ENCODE measurements at regions not wholly inside any gene's neighbourhood (a gene's known extent, or its start where the extent isn't known, plus 50 kb on each side); places are given as distances from the start of the nearest gene placed in this dataset.

GRCh38 chr11:129265125-129265788 lies 73.1 kb upstream of the ARHGAP32 start:
- no peak for DNase-seq

- DNase-seq: no peak
Observed at GRCh38 chr11:129264114-129264513, 72.0 kb upstream of the ARHGAP32 start.

- no peak for DNase-seq
Observed at GRCh38 chr11:129260750-129261149, 68.6 kb upstream of the ARHGAP32 start.

GRCh38 chr11:129259931-129260348 lies 67.8 kb upstream of the ARHGAP32 start:
- DNase-seq: no peak

GRCh38 chr11:129258205-129258604 lies 66.1 kb upstream of the ARHGAP32 start:
- DNase-seq: no peak

- DNase-seq: no peak
Observed at GRCh38 chr11:129257512-129257911, 65.4 kb upstream of the ARHGAP32 start.

- no peak for DNase-seq
Observed at GRCh38 chr11:129252621-129253020, 60.5 kb upstream of the ARHGAP32 start.

- no peak for DNase-seq
Observed at GRCh38 chr11:129251067-129251466, 58.9 kb upstream of the ARHGAP32 start.

- no peak for DNase-seq
Observed at GRCh38 chr11:129249923-129250322, 57.8 kb upstream of the ARHGAP32 start.

- DNase-seq: no peak
Observed at GRCh38 chr11:129249351-129249750, 57.2 kb upstream of the ARHGAP32 start.

- no peak for DNase-seq
Observed at GRCh38 chr11:129248618-129249017, 56.5 kb upstream of the ARHGAP32 start.

GRCh38 chr11:129247135-129247534 lies 55.0 kb upstream of the ARHGAP32 start:
- no peak for DNase-seq

- DNase-seq: no peak
Observed at GRCh38 chr11:129242855-129243254, 50.7 kb upstream of the ARHGAP32 start.

Data from NCI-H2171 (cell line).